Upper lobe of left lung (tissue), 6 donors: ENCODE measurements at regions not wholly inside any gene's neighbourhood (a gene's known extent, or its start where the extent isn't known, plus 50 kb on each side); places are given as distances from the start of the nearest gene placed in this dataset.

Source experiments
- ATAC-seq, 2 donors: fragments of 200-7000 bp; cut with Tn5 transposase; one replicate each; pipeline ENCODE4 v1.9.1; 2022; ENCODE audit warnings: mild to moderate bottlenecking in 2 of 2, moderate library complexity in 2 of 2; ENCODE audit not compliant: low FRiP score in 2 of 2
- DNase-seq, 2 donors: peaks; one replicate each; pipeline ENCODE4 v3.0.0-alpha.2; 2019 to 2020
- H3K27ac ChIP-seq, 4 donors: fragments of 200-600 bp; sonication (generic); one replicate each; pipeline ENCODE4 v1.5.1; 2016 to 2019
- H3K27me3 ChIP-seq, 4 donors: fragments of 200-600 bp; sonication (generic); one replicate each; pipeline ENCODE4 v1.5.1; 2017 to 2019
- H3K36me3 ChIP-seq, 4 donors: fragments of 200-600 bp; sonication (generic); one replicate each; pipeline ENCODE4 v1.5.1; 2016 to 2019
- H3K4me1 ChIP-seq, 4 donors: fragments of 200-600 bp; sonication (generic); one replicate each; pipeline ENCODE4 v1.5.1; 2018 to 2019
- H3K4me3 ChIP-seq, 4 donors: fragments of 200-600 bp; sonication (generic); one replicate each; pipeline ENCODE4 v1.5.1; 2017 to 2019; ENCODE audit warnings: mild to moderate bottlenecking in 2 of 4, moderate library complexity in 1 of 4
- H3K9me3 ChIP-seq, 4 donors: fragments of 200-600 bp; sonication (generic); one replicate each; pipeline ENCODE4 v1.5.1; 2018 to 2019
- CTCF ChIP-seq, 6 experiments: fragments of 450-650 bp in 4 of 6; fragments of 200-600 bp in 2 of 6; sonication (generic) in 2 of 6; IDR thresholded peaks; one replicate each; pipeline ENCODE4 v1.5.1; 2016 to 2019; ENCODE audit warnings: antibody characterized with exemption in 6 of 6
- EP300 ChIP-seq, 4 donors: sonication (generic); formaldehyde crosslinking; IDR thresholded peaks; one replicate each; pipeline ENCODE4 v1.5.1; 2017; ENCODE audit warnings: antibody characterized with exemption in 4 of 4, control low read depth in 2 of 4
- POLR2A ChIP-seq, 4 donors: fragments of 450-650 bp; IDR thresholded peaks; one replicate each; pipeline ENCODE4 v1.5.1; 2016 to 2017; ENCODE audit warnings: antibody characterized with exemption in 4 of 4, mild to moderate bottlenecking in 2 of 4
- POLR2AphosphoS5 ChIP-seq, 2 donors: sonication (generic); formaldehyde crosslinking; IDR thresholded peaks; one replicate each; pipeline ENCODE4 v1.5.1; 2017; ENCODE audit warnings: antibody characterized with exemption in 2 of 2
- WGBS, 2 donors: methylation state at CpG; one replicate each; pipeline ENCODE4 v1.1.5; 2017 to 2018; 5-methylcytosine and 5-hydroxymethylcytosine counted together
- donor health status: DM: no; HTN: no; CAD: no; lungs with moderate emphysema.
- donor health status: DM: no; HTN: yes; CAD: no; lungs with severe emphysema.

GRCh38 chr7:15805891-15806290, 119.4 kb upstream of the MEOX2 start:
- ATAC-seq (no peak), DNase-seq (no peak)
- no peaks in the 10 kb centered on the region for H3K4me1 ChIP-seq
- 61 to 70% methylated on average over 2 of the region's 2 CpGs for WGBS, 2 donors
- H3K27ac ChIP-seq = no peak overlapping the region
- TF ChIP-seq POLR2A (IDR thresholded peaks at IDR 0.05) = no peak
- no peak for TF ChIP-seq CTCF (IDR thresholded peaks at IDR 0.05)
- TF ChIP-seq POLR2AphosphoS5 (IDR thresholded peaks at IDR 0.05) = no peak
- TF ChIP-seq EP300 (IDR thresholded peaks at IDR 0.05) = no peak
- H3K36me3 ChIP-seq = no peaks in the 10 kb centered on the region
- H3K9me3 ChIP-seq = no peaks in the 10 kb centered on the region
- H3K4me3 ChIP-seq = no peak overlapping the region
- no peaks in the 10 kb centered on the region for H3K27me3 ChIP-seq

GRCh38 chr7:15802425-15802824, 115.9 kb upstream of the MEOX2 start:
- Histone ChIP-seq H3K27me3 (no peaks in the 10 kb centered on the region), H3K9me3 (no peaks in the 10 kb centered on the region), H3K36me3 (no peaks in the 10 kb centered on the region), H3K4me1 (no peaks in the 10 kb centered on the region), H3K27ac (no peak overlapping the region), H3K4me3 (no peak overlapping the region)
- WGBS, 2 donors = 73 to 86% methylated on average over 1 of the region's 1 CpG
- ATAC-seq = no peak
- DNase-seq = no peak
- TF ChIP-seq CTCF (IDR thresholded peaks at IDR 0.05) (no peak), POLR2AphosphoS5 (IDR thresholded peaks at IDR 0.05) (no peak), POLR2A (IDR thresholded peaks at IDR 0.05) (no peak), EP300 (IDR thresholded peaks at IDR 0.05) (no peak)

GRCh38 chr7:15801551-15801950, 115.1 kb upstream of the MEOX2 start:
- no peak for TF ChIP-seq POLR2A (IDR thresholded peaks at IDR 0.05)
- H3K27ac ChIP-seq = no peak overlapping the region
- H3K4me1 ChIP-seq = no peaks in the 10 kb centered on the region
- no peaks in the 10 kb centered on the region for H3K9me3 ChIP-seq
- peak in 1 of 2 donors; percentile 89 for ATAC-seq
- no peaks in the 10 kb centered on the region for H3K27me3 ChIP-seq
- 50 to 51% methylated on average over 3 of the region's 3 CpGs for WGBS, 2 donors
- H3K36me3 ChIP-seq = no peaks in the 10 kb centered on the region
- H3K4me3 ChIP-seq = no peak overlapping the region
- no peak for DNase-seq

- ATAC-seq (no peak), DNase-seq (no peak)
- H3K27ac ChIP-seq = no peak overlapping the region
- H3K36me3 ChIP-seq = no peaks in the 10 kb centered on the region
- no peak overlapping the region for H3K4me3 ChIP-seq
- TF ChIP-seq POLR2A (IDR thresholded peaks at IDR 0.05) (no peak), CTCF (IDR thresholded peaks at IDR 0.05) (no peak), EP300 (IDR thresholded peaks at IDR 0.05) (no peak), POLR2AphosphoS5 (IDR thresholded peaks at IDR 0.05) (no peak)
- no peaks in the 10 kb centered on the region for H3K4me1 ChIP-seq
- H3K9me3 ChIP-seq = no peaks in the 10 kb centered on the region
- no peaks in the 10 kb centered on the region for H3K27me3 ChIP-seq
Measured at GRCh38 chr7:15801041-15801440, 114.6 kb upstream of the MEOX2 start.

- no peak for TF ChIP-seq EP300 (IDR thresholded peaks at IDR 0.05)
- TF ChIP-seq POLR2AphosphoS5 (IDR thresholded peaks at IDR 0.05) = no peak
- no peak for TF ChIP-seq POLR2A (IDR thresholded peaks at IDR 0.05)
- no peak for TF ChIP-seq CTCF (IDR thresholded peaks at IDR 0.05)
- Histone ChIP-seq H3K9me3 (no peaks in the 10 kb centered on the region), H3K27ac (no peak overlapping the region), H3K27me3 (no peaks in the 10 kb centered on the region), H3K4me1 (no peaks in the 10 kb centered on the region), H3K4me3 (no peak overlapping the region), H3K36me3 (no peaks in the 10 kb centered on the region)
- DNase-seq (no peak), ATAC-seq (no peak)
- 41 to 48% methylated on average over 1 of the region's 1 CpG for WGBS, 2 donors
Measured at GRCh38 chr7:15798081-15798480, 111.6 kb upstream of the MEOX2 start.
